Loucy (cell line): ENCODE measurements at regions not wholly inside any gene's neighbourhood (a gene's known extent, or its start where the extent isn't known, plus 50 kb on each side); places are given as distances from the start of the nearest gene placed in this dataset.

ENCODE experiments used
- EZH2phosphoT487 ChIP-seq: fragments of 200-600 bp; IDR thresholded peaks from 2 replicates; pipeline ENCODE4 v1.6.1; 2018; ENCODE audit warnings: antibody characterized with exemption, mild to moderate bottlenecking, moderate library complexity, borderline replicate concordance
- TF ChIP-seq, protein P1 (sequence below): fragments of 200-600 bp; sonication (generic); conservative IDR thresholded peaks from 2 replicates; pipeline ENCODE4 v1.5.1; 2014; ENCODE audit warnings: mild to moderate bottlenecking, antibody characterized with exemption, low read length

DNA sequence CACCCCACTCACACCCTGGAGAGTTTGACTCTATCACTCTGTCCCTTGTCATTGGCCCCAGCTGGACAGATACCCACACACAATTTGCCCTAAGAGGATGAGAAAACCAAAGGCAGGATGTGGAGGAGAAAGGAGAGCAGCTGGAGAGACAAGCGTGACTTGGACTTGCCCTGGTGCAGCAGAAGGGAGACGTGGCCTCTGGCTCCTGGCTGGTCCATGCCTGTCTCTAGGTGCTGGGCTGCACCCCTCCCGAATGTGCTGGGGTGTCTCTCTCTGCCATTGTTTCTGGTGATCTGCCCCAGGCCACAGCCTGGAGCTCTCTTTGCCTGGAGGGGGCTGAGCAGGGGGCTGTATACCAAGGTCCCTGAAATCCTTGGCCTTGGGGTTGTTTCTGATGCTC is 88.7 kb upstream of the HDAC4 start:
- TF ChIP-seq, protein P1, sequence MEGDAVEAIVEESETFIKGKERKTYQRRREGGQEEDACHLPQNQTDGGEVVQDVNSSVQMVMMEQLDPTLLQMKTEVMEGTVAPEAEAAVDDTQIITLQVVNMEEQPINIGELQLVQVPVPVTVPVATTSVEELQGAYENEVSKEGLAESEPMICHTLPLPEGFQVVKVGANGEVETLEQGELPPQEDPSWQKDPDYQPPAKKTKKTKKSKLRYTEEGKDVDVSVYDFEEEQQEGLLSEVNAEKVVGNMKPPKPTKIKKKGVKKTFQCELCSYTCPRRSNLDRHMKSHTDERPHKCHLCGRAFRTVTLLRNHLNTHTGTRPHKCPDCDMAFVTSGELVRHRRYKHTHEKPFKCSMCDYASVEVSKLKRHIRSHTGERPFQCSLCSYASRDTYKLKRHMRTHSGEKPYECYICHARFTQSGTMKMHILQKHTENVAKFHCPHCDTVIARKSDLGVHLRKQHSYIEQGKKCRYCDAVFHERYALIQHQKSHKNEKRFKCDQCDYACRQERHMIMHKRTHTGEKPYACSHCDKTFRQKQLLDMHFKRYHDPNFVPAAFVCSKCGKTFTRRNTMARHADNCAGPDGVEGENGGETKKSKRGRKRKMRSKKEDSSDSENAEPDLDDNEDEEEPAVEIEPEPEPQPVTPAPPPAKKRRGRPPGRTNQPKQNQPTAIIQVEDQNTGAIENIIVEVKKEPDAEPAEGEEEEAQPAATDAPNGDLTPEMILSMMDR = no peak
- TF ChIP-seq EZH2phosphoT487 = no peak
